Stromal cell of bone marrow (primary cell): ENCODE measurements at regions not wholly inside any gene's neighbourhood (a gene's known extent, or its start where the extent isn't known, plus 50 kb on each side); places are given as distances from the start of the nearest gene placed in this dataset.

ENCODE experiments used
- DNase-seq: peaks from one replicate; pipeline ENCODE4 v3.0.0-alpha.2; 2012; ENCODE audit warnings: low read depth

- DNase-seq = no peak
These were observed 70.2 kb downstream of the RND3 start for GRCh38 chr2:150417278-150417677.

- no peak for DNase-seq
These were observed 72.4 kb downstream of the RND3 start for GRCh38 chr2:150415022-150415421.

- no peak for DNase-seq
These were observed 73.6 kb downstream of the RND3 start for GRCh38 chr2:150413910-150414309.

GRCh38 chr2:150413366-150413765 lies 74.1 kb downstream of the RND3 start:
- no peak for DNase-seq

- DNase-seq = no peak
These were observed 76.7 kb downstream of the RND3 start for GRCh38 chr2:150410809-150411208.

GRCh38 chr2:150409196-150409595 lies 78.3 kb downstream of the RND3 start:
- DNase-seq = no peak

GRCh38 chr2:150404147-150404546 lies 83.3 kb downstream of the RND3 start:
- DNase-seq = no peak

GRCh38 chr2:150403457-150403856 lies 84.0 kb downstream of the RND3 start:
- no peak for DNase-seq

GRCh38 chr2:150402953-150403352 lies 84.5 kb downstream of the RND3 start:
- no peak for DNase-seq

- DNase-seq = no peak
These were observed 86.6 kb downstream of the RND3 start for GRCh38 chr2:150400849-150401248.

GRCh38 chr2:150392614-150393013 lies 94.9 kb downstream of the RND3 start:
- no peak for DNase-seq

GRCh38 chr2:150391779-150392178 lies 95.7 kb downstream of the RND3 start:
- DNase-seq = no peak

- DNase-seq = no peak
These were observed 98.0 kb downstream of the RND3 start for GRCh38 chr2:150389447-150389846.

- DNase-seq = no peak
These were observed 99.2 kb downstream of the RND3 start for GRCh38 chr2:150388289-150388625.

- no peak for DNase-seq
These were observed 99.7 kb downstream of the RND3 start for GRCh38 chr2:150387586-150388288.

- no peak for DNase-seq
These were observed 102.3 kb downstream of the RND3 start for GRCh38 chr2:150385211-150385610.

GRCh38 chr2:150383587-150383986 lies 103.9 kb downstream of the RND3 start:
- no peak for DNase-seq

GRCh38 chr2:150379166-150379565 lies 108.3 kb downstream of the RND3 start:
- DNase-seq = no peak

- DNase-seq = no peak
These were observed 108.8 kb downstream of the RND3 start for GRCh38 chr2:150378686-150379085.

- peak; percentile 28 for DNase-seq
These were observed 110.7 kb downstream of the RND3 start for GRCh38 chr2:150376553-150377335.

GRCh38 chr2:150375333-150375732 lies 112.1 kb downstream of the RND3 start:
- no peak for DNase-seq

- DNase-seq = no peak
These were observed 113.0 kb downstream of the RND3 start for GRCh38 chr2:150374492-150374891.

- no peak for DNase-seq
These were observed 114.1 kb downstream of the RND3 start for GRCh38 chr2:150373374-150373773.
